HepG2 (cell line): ENCODE measurements at regions not wholly inside any gene's neighbourhood (a gene's known extent, or its start where the extent isn't known, plus 50 kb on each side); places are given as distances from the start of the nearest gene placed in this dataset.
"Not testable (repeated sequence)": the region's sequence is repeated elsewhere in the genome, so short reads cannot be mapped to it uniquely, and the experiment has no call there.

Source experiments
- ATAC-seq: fragments of 200-7000 bp; cut with Tn5 transposase; 3 replicates; pipeline ENCODE4 v1.9.1; 2020; ENCODE audit warnings: mild to moderate bottlenecking, moderate library complexity
- BruUV-seq: library from RNA; stranded (reverse); fragments of 400-500 nt; replicated peaks from 2 replicates; lab custom pipeline; 2021; lab: Mats Ljungman, UMichigan
- CTCF ChIA-PET: fragments of 300-600 bp; formaldehyde crosslinking; extraction: SDS; loops from one replicate; lab custom pipeline; 2021; ENCODE audit warnings: low total read pairs, inconsistent platforms, low intra/inter-chr PET ratio; lab: Yijun Ruan, JAX
- POLR2A ChIA-PET: fragments of 350-600 bp; sonication (Branson Sonifier 250); formaldehyde crosslinking; loops from one replicate; lab custom pipeline; 2020; ENCODE audit warnings: antibody characterized with exemption, inconsistent platforms; lab: Yijun Ruan, JAX
- DNase-seq: peaks from one replicate; pipeline ENCODE4 v3.0.0-alpha.2; 2015; ENCODE audit warnings: low spot score
- FAIRE-seq: peaks from 3 replicates; lab custom pipeline; 2011; peaks lifted over from hg19 to GRCh38; lab: Jason Lieb, UNC
- H2AFZ ChIP-seq: one replicate; pipeline ENCODE4 v1.6.1; 2011; ENCODE audit warnings: low read length, inconsistent platforms
- H3K27ac ChIP-seq: fragments of 300-600 bp; 3 replicates; pipeline ENCODE4 v1.8.0; 2011; ENCODE audit warnings: mixed run types, mild to moderate bottlenecking, mixed read lengths, low read length, inconsistent platforms; ENCODE audit not compliant: insufficient read depth; ENCODE audit errors: extremely low read length
- H3K27me3 ChIP-seq, 2 experiments: fragments of 200-600 bp in 1 of 2; 2 replicates in 1 of 2; 3 replicates in 1 of 2; pipeline versions ENCODE4 v1.6.0 to v1.8.0; 2011; ENCODE audit warnings: low read length in 2 of 2, mild to moderate bottlenecking in 2 of 2, moderate library complexity in 2 of 2, inconsistent platforms in 1 of 2; ENCODE audit not compliant: insufficient read depth in 2 of 2, control insufficient read depth in 1 of 2
- H3K36me3 ChIP-seq, 2 experiments: fragments of 200-600 bp in 1 of 2; replicated peaks in 1 of 2; 2 replicates in 1 of 2; 3 replicates in 1 of 2; pipeline versions ENCODE4 v1.5.1 to v1.8.0; 2011; ENCODE audit warnings: low read length in 2 of 2, inconsistent platforms in 1 of 2; ENCODE audit not compliant: insufficient read depth in 2 of 2, control insufficient read depth in 1 of 2
- H3K4me1 ChIP-seq: 2 replicates; pipeline ENCODE4 v1.5.1; 2012; ENCODE audit warnings: low read length, inconsistent platforms; ENCODE audit not compliant: insufficient read depth
- H3K4me2 ChIP-seq: 2 replicates; pipeline ENCODE4 v1.6.0; 2011; ENCODE audit warnings: low read depth, low read length, inconsistent platforms
- H3K4me3 ChIP-seq, 3 experiments: fragments of 200-600 bp in 1 of 3; sonication (generic), shearing (Covaris generic) in 1 of 3; replicated peaks in 1 of 3; 2 replicates each; pipeline ENCODE4 v1.5.1; 2011 to 2016; ENCODE audit warnings: low read length in 3 of 3, inconsistent platforms in 2 of 3, low read depth in 2 of 3, mild to moderate bottlenecking in 2 of 3, control low read depth in 1 of 3, mixed read lengths in 1 of 3; ENCODE audit not compliant: insufficient read depth in 1 of 3
- H3K79me2 ChIP-seq: one replicate; pipeline ENCODE4 v1.6.1; 2011; ENCODE audit warnings: low read length, inconsistent platforms; ENCODE audit not compliant: insufficient read depth
- H3K9ac ChIP-seq: 2 replicates; pipeline ENCODE4 v1.6.0; 2011; ENCODE audit warnings: mild to moderate bottlenecking, low read depth, low read length, inconsistent platforms; ENCODE audit not compliant: insufficient read depth
- H3K9me3 ChIP-seq: 2 replicates; pipeline ENCODE4 v1.5.1; 2012; ENCODE audit warnings: mild to moderate bottlenecking, low read length
- H4K20me1 ChIP-seq: 2 replicates; pipeline ENCODE4 v1.6.0; 2011; ENCODE audit warnings: inconsistent platforms, mild to moderate bottlenecking, low read length, moderate library complexity; ENCODE audit not compliant: insufficient read depth
- ATM ChIP-seq: fragments of 450-650 bp; IDR thresholded peaks from 2 replicates; pipeline ENCODE4 v1.7.1; 2017; ENCODE audit warnings: mild to moderate bottlenecking, borderline replicate concordance
- KMT2B ChIP-seq: IDR thresholded peaks from 2 replicates; pipeline ENCODE4 v1.6.1; 2016; ENCODE audit warnings: missing genetic modification reagents, missing compliant biosample characterization
- MNT ChIP-seq: fragments of 450-650 bp; IDR thresholded peaks from 2 replicates; pipeline ENCODE4 v1.6.1; 2016
- PCBP2 ChIP-seq: fragments of 200-400 bp; formaldehyde crosslinking; optimal IDR thresholded peaks from 2 replicates; pipeline ENCODE3; 2018; ENCODE audit warnings: low read length, low read depth; ENCODE audit not compliant: poor library complexity, severe bottlenecking
- RELA ChIP-seq: sonication (generic); formaldehyde crosslinking; IDR thresholded peaks from 2 replicates; pipeline ENCODE4 v1.4.0; 2020; ENCODE audit warnings: missing genetic modification reagents
- ZFP62 ChIP-seq: sonication (generic); formaldehyde crosslinking; IDR thresholded peaks from 2 replicates; pipeline ENCODE4 v1.4.0; 2020; ENCODE audit warnings: missing genetic modification reagents
- WGBS: methylation state at CpG from one replicate; pipeline ENCODE4 v1.1.6; 2017; ENCODE audit warnings: low lambda C conversion rate; 5-methylcytosine and 5-hydroxymethylcytosine counted together
- in situ Hi-C: cut with HindIII; loops from 2 replicates; pipeline ENCODE4 v1.10.0; 2017; ENCODE audit warnings: low pct_unique_long_range_greater_than_20kb; ENCODE audit not compliant: extremely low pct_ligation_motif_present
- intact Hi-C: fragments of 100-400 bp; cut with micrococcal nuclease; formaldehyde crosslinking; loops from one replicate; pipeline ENCODE4 v1.10.0; 2022; ENCODE audit not compliant: unreplicated experiment

DNA sequence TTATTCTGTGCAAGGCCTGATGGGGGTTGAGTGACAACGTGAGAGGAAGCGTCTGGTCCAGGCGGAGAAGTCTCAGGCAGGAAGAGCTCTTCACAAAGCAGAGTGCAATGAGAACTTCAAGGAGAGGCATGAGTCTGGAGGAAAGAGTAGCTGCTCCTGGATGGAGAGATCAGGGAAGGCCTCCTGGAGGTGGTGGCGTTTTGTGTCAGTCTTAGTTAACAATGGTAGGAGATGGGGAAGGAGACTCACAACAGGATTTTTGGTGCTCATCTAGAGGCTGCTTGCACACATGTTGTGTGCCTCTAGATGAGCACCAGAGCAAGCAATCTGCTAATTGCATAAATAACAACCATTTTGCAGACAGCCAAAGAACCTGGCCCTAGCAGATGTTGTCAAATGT, 442.8 kb upstream of the PODXL start (continued):
- TF ChIP-seq MNT (no peak), ZFP62 (CRISPR knock-in tag) (no peak), RELA (CRISPR knock-in tag) (no peak)

DNA sequence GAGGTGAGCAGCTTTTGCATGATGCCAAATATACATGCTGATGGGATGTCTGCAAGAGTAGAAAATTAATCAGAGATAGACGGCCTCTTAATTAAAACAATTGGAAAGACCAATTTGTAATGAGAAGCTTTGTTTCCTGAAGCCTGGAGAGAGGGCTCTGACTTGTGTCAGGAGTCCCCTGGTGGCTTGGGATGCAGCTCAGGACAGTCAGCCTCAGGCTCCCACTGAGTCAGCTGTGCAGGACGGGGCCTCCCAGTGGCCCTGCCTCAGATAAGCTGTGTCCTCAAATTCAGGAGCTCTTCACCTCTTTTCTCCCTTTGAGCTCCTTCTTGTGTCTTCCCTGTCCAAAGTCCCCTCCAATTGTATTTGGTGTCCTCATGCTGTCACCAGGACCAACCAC, 438.9 kb upstream of the PODXL start:
- intact Hi-C loops, result no loop called here
- ATAC-seq, result no peak
- H3K27ac ChIP-seq, result no peak overlapping the region
- H3K4me2 ChIP-seq, result no peak overlapping the region
- POLR2A ChIA-PET, result no interaction called here
- H3K4me1 ChIP-seq, result no peaks in the 10 kb centered on the region
- no peaks in the 10 kb centered on the region for H3K9me3 ChIP-seq
- no peak overlapping the region for H3K9ac ChIP-seq
- H3K36me3 ChIP-seq, result no peaks in the 10 kb centered on the region
- no peak overlapping the region for H2AFZ ChIP-seq
- no peaks in the 10 kb centered on the region for H3K79me2 ChIP-seq
- no TSS peak for BruUV-seq
- in situ Hi-C loops, result no loop called here
- no peak overlapping the region for H3K4me3 ChIP-seq
- 15% methylated on average over 1 of the region's 2 CpGs for WGBS
- DNase-seq, result no peak
- no peaks in the 10 kb centered on the region for H4K20me1 ChIP-seq
- TF ChIP-seq ATM (no peak), KMT2B (CRISPR knock-in tag) (no peak), PCBP2 (no peak)
- TF ChIP-seq, all 625 proteins: peak for 0
- CTCF ChIA-PET, result no interaction called here
- no peak for FAIRE-seq
- H3K27me3 ChIP-seq, result no peaks in the 10 kb centered on the region; a peak in 1 of 5 replicates

DNA sequence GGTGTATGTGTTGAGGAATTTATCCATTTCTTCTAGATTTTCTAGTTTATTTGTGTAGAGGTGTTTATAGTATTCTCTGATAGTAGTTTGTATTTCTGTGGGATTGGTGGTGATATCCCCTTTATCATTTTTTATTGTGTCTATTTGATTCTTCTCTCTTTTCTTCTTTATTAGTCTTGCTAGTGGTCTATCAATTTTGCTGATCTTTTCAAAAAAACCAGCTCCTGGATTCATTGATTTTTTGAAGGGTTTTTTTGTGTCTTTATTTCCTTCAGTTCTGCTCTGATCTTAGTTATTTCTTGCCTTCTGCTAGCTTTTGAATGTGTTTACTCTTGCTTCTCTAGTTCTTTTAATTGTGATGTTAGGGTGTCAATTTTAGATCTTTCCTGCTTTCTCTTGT, 424.6 kb upstream of the PODXL start:
- not testable (repeated sequence) for BruUV-seq

GRCh38 chr7:131978118-131978517, 421.7 kb upstream of the PODXL start:
- H3K4me2 ChIP-seq, H3K36me3 ChIP-seq, H3K27me3 ChIP-seq, CTCF ChIA-PET, POLR2A ChIA-PET, ATAC-seq, H3K79me2 ChIP-seq, H3K4me1 ChIP-seq, H3K9ac ChIP-seq, H2AFZ ChIP-seq, DNase-seq, BruUV-seq, FAIRE-seq, H3K27ac ChIP-seq, intact Hi-C loops, H4K20me1 ChIP-seq, H3K4me3 ChIP-seq, in situ Hi-C loops, H3K9me3 ChIP-seq: not testable (repeated sequence)
- 0% methylated on average over 2 of the region's 2 CpGs for WGBS

More for the DNA sequence above, 424.6 kb upstream of the PODXL start:
- H3K4me3 ChIP-seq, DNase-seq, H3K27me3 ChIP-seq, FAIRE-seq, H3K9ac ChIP-seq, H3K4me1 ChIP-seq, POLR2A ChIA-PET, H3K4me2 ChIP-seq, H3K36me3 ChIP-seq, H2AFZ ChIP-seq, intact Hi-C loops, ATAC-seq, H3K79me2 ChIP-seq, H3K9me3 ChIP-seq, H4K20me1 ChIP-seq, CTCF ChIA-PET, in situ Hi-C loops, H3K27ac ChIP-seq: not testable (repeated sequence)
